ENCODE measurements at regions not wholly inside any gene's neighbourhood (a gene's known extent, or its start where the extent isn't known, plus 50 kb on each side); places are given as distances from the start of the nearest gene placed in this dataset.

DNA sequence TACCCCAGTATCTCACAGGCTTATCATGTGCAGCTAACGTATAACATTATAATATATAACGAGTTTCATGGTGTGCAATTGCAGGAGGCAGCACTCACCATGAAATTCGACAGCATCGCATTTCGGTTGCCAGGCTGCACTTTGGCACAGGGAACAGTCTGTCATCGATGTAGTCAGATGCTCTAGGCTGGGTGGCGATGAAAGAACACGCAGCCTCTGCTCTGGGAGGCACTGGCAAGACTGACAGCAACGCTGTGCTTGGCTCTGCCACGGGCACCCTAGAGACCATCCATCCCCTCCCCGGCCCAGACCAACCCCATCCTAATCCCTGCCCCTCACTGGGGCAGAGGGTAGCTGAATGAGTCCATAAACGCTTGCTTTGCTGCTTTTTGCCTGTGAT, 290.8 kb downstream of the MED10 start:
- FAIRE-seq (no peak), ATAC-seq (no peak), DNase-seq (no peak)
- Histone ChIP-seq H3K4me3 (no peak overlapping the region), H3K27me3 (no peaks in the 10 kb centered on the region), H3K4me1 (no peaks in the 10 kb centered on the region), H3K27ac (no peak overlapping the region), H3K9me3 (no peaks in the 10 kb centered on the region), H3K36me3 (no peaks in the 10 kb centered on the region)
- 67 to 75% methylated on average over 12 of the region's 12 CpGs for WGBS, 2 donors
- intact Hi-C loops (cut with DNase I), result no loop called here
- TF ChIP-seq, protein P1, sequence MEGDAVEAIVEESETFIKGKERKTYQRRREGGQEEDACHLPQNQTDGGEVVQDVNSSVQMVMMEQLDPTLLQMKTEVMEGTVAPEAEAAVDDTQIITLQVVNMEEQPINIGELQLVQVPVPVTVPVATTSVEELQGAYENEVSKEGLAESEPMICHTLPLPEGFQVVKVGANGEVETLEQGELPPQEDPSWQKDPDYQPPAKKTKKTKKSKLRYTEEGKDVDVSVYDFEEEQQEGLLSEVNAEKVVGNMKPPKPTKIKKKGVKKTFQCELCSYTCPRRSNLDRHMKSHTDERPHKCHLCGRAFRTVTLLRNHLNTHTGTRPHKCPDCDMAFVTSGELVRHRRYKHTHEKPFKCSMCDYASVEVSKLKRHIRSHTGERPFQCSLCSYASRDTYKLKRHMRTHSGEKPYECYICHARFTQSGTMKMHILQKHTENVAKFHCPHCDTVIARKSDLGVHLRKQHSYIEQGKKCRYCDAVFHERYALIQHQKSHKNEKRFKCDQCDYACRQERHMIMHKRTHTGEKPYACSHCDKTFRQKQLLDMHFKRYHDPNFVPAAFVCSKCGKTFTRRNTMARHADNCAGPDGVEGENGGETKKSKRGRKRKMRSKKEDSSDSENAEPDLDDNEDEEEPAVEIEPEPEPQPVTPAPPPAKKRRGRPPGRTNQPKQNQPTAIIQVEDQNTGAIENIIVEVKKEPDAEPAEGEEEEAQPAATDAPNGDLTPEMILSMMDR (IDR thresholded peaks at IDR 0.05), result no peak

DNA sequence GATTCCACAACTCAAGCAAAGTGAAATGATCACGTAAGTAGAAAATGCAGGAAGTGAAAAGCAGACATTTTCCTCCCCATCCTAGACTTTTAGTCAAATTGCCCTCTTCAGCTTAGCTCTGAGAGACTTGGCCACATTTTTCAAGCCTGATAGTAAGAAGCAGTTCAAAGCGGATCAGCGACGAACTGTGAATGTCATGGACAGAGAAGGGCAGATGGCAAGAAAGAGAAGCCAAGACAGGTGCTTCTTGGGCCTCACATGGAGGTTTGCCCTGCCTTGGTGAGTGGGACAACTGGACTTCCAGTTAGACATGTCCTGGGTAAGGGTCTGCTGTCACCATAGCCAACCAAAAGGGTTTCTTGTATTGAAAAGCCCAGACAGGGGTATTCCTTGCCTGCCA, 291.5 kb downstream of the MED10 start:
- intact Hi-C loops (cut with DNase I), result no loop called here
- Histone ChIP-seq H3K4me3 (no peak overlapping the region), H3K27ac (no peak overlapping the region), H3K36me3 (no peaks in the 10 kb centered on the region), H3K4me1 (no peaks in the 10 kb centered on the region), H3K27me3 (no peaks in the 10 kb centered on the region), H3K9me3 (no peaks in the 10 kb centered on the region)
- WGBS, 2 donors, result 82 to 92% methylated on average over 4 of the region's 4 CpGs
- no peak for FAIRE-seq
- TF ChIP-seq, protein P1 (IDR thresholded peaks at IDR 0.05), result no peak
- no peak for DNase-seq
- ATAC-seq, result no peak

DNA sequence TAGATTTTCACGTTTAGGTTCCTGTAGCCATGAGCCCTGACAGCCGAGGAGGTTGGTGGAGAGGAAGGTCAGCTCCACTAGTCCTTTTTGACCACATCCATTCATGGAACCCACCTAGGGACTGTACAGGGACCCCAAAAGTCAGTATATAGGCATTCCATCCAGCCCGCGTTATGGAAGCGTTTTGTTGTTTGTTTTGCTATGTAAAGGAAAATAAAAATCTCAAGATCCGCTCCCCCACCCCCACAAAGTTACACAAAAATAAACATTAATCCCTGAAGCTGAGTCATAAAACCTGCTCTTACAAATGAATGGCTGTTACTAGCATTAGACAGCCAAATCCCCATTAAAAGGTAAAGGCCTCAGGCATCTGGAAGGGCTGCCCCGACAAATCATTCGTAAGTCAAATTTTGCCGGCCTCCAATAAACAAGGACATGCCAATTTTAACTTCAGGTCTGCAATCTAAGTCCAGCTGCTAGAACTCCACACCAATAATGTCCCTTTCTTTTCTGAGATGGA, 292.9 kb downstream of the MED10 start:
- no peaks in the 10 kb centered on the region for H3K36me3 ChIP-seq
- ATAC-seq (no peak), DNase-seq (no peak), FAIRE-seq (no peak)
- intact Hi-C loops (cut with DNase I), result no loop called here
- WGBS, 2 donors, result 58 to 63% methylated on average over 9 of the region's 9 CpGs
- no peak overlapping the region for H3K4me3 ChIP-seq
- no peak overlapping the region for H3K27ac ChIP-seq
- TF ChIP-seq, protein P1 (IDR thresholded peaks at IDR 0.05), result no peak
- no peaks in the 10 kb centered on the region for H3K4me1 ChIP-seq
- no peaks in the 10 kb centered on the region for H3K9me3 ChIP-seq
- no peaks in the 10 kb centered on the region for H3K27me3 ChIP-seq

DNA sequence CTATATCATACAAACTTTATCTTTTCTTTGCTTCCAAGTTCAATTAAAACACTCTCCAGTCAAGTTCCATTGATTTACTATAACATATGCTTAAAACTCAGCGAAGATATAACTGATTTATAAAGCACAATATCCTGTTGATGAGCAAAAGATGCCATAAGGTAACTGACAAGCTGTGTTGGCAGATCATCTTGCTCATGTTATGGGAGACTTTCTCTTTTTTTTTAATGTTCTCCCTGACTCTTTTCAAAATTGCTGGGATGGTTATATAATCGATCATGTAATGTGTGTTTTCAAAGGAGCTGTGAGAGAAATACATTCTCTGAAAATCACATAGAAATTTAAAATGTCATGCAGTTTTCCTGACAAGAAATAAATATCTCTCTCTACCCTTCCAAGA, 293.5 kb downstream of the MED10 start:
- 48 to 54% methylated on average over 2 of the region's 2 CpGs for WGBS, 2 donors
- H3K27ac ChIP-seq, result no peak overlapping the region
- no peaks in the 10 kb centered on the region for H3K36me3 ChIP-seq
- intact Hi-C loops (cut with DNase I), result no loop called here
- H3K4me1 ChIP-seq, result no peaks in the 10 kb centered on the region
- no peak for DNase-seq
- H3K9me3 ChIP-seq, result no peaks in the 10 kb centered on the region
- no peak overlapping the region for H3K4me3 ChIP-seq
- no peaks in the 10 kb centered on the region for H3K27me3 ChIP-seq
- TF ChIP-seq, protein P1 (IDR thresholded peaks at IDR 0.05), result no peak
- ATAC-seq, result no peak
- no peak for FAIRE-seq

DNA sequence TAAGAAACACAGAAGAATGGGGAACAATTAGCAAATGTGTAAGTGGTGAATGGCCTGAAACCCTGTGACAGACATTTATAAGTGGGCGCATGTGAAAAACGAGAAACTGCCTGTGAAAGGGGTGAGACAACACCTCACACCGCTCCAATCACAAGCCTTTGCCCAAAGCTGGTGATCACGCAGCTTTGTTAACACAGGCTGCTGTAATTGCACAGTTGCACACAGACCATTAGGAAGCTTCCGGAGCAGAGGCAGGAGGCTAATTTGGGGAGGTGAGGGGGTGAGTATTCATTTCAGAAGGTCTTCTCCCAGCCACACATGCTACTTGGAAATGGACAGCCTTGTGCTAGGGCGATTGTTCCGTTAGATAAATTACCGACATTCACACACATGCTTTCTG, 294.0 kb downstream of the MED10 start:
- Histone ChIP-seq H3K4me3 (no peak overlapping the region), H3K4me1 (no peaks in the 10 kb centered on the region), H3K36me3 (no peaks in the 10 kb centered on the region), H3K9me3 (no peaks in the 10 kb centered on the region), H3K27ac (no peak overlapping the region), H3K27me3 (no peaks in the 10 kb centered on the region)
- ATAC-seq (no peak), DNase-seq (no peak), FAIRE-seq (no peak)
- TF ChIP-seq, protein P1 (IDR thresholded peaks at IDR 0.05), result no peak
- intact Hi-C loops (cut with DNase I), result no loop called here
- 43 to 55% methylated on average over 8 of the region's 8 CpGs for WGBS, 2 donors
